Astrocyte of the cerebellum (primary cell): ENCODE measurements at regions not wholly inside any gene's neighbourhood (a gene's known extent, or its start where the extent isn't known, plus 50 kb on each side); places are given as distances from the start of the nearest gene placed in this dataset.

Source experiments
- DNase-seq: peaks from one replicate; pipeline ENCODE4 v3.0.0-alpha.2; 2011; ENCODE audit warnings: low read depth
- H3K4me3 ChIP-seq: 2 replicates; pipeline ENCODE4 v1.5.1; 2011; ENCODE audit warnings: mild to moderate bottlenecking, low read depth, low read length, moderate library complexity
- in situ Hi-C: cut with HindIII; loops from 2 replicates; pipeline ENCODE4 v1.10.0; 2017; ENCODE audit warnings: low sequenced_read_pairs
- TF ChIP-seq, protein P1 (sequence below): IDR thresholded peaks from 2 replicates; pipeline ENCODE4 v1.5.1; 2012; ENCODE audit warnings: low read length, low read depth, moderate library complexity, mild to moderate bottlenecking; ENCODE audit errors: missing control alignments

DNA sequence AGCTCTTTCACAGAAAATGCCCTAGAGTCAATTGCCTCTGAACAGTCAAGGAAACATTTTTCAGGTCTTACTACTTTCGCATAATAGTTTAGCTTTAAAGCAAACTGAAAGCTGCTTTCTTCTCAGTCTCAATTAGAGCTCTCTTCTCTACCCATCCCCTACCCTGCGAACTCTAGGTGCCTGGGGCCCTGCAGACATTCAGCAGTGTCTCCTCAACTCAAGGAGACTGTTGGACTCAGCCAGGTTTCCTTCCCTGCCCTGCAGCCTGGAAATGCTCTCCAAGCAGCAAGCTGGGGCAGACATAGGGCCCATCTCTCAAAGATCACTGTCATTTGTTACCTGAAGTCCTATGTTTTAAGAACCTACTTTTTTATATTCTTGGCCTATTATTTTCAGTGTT is 312.5 kb upstream of the PRICKLE1 start:
- in situ Hi-C loops, result no loop called here
- TF ChIP-seq, protein P1, sequence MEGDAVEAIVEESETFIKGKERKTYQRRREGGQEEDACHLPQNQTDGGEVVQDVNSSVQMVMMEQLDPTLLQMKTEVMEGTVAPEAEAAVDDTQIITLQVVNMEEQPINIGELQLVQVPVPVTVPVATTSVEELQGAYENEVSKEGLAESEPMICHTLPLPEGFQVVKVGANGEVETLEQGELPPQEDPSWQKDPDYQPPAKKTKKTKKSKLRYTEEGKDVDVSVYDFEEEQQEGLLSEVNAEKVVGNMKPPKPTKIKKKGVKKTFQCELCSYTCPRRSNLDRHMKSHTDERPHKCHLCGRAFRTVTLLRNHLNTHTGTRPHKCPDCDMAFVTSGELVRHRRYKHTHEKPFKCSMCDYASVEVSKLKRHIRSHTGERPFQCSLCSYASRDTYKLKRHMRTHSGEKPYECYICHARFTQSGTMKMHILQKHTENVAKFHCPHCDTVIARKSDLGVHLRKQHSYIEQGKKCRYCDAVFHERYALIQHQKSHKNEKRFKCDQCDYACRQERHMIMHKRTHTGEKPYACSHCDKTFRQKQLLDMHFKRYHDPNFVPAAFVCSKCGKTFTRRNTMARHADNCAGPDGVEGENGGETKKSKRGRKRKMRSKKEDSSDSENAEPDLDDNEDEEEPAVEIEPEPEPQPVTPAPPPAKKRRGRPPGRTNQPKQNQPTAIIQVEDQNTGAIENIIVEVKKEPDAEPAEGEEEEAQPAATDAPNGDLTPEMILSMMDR, result no peak
- no peak for DNase-seq
- H3K4me3 ChIP-seq, result no peak overlapping the region

DNA sequence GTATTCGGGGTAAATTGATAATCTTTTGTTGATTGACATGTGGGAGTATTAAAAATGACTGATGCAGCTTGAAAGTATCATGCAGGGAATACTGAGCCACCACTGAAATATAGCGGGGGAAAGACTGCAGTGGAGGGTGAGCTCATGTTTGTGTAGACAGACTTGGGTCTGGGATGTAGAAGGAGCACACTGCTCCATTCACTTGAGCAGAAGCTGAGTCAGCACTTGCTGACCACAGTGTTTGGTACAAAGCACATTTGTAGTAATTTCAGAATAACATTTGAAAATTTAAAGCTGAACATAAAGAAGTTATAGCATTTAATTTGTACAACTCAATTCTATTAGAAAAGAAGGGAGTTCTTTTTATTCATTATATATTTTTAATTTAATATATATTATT is 304.3 kb upstream of the PRICKLE1 start:
- no peak for DNase-seq
- TF ChIP-seq, protein P1, result no peak
- in situ Hi-C loops, result no loop called here

DNA sequence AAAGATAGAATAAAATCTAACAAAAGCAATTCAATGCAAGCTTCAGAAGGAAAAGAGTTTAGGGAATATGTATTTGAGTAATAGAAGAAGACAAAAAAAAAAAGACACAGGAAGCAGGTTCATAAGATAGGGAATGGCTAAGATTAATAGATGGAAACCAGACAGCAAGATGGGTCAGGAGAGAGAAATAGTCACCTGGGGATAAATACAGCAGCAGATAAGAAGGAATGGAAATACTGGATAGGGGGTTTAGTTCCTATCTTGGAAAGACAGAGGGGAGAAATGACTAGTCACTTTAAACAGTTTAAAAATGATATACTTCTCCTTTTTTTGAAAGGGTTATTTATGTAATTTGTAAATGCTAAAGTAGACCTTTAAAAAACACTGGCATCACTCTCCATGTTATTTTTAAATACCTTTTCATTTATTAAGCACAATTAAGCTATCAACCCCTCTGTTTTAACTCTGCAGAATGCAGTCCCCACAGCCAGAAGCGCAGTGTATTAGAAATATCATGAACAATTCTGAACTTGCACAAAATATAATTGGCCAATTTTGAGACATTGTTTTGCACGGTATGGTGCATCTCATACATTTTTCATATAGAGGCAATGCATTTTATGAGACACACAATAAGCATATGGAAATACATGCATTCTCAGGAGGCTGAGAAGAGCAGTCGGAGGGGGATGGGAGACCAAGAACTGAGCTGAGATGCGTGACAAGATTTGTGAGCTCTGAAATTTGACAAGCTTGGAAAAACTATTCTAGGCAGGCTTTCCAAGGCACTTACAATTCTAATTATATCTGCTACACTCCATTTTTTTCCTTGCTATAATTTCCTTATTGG is 303.4 kb upstream of the PRICKLE1 start:
- in situ Hi-C loops, result no loop called here
- no peak overlapping the region for H3K4me3 ChIP-seq
- DNase-seq, result no peak
- TF ChIP-seq, protein P1, result no peak

More for the DNA sequence above, 304.3 kb upstream of the PRICKLE1 start:
- no peak overlapping the region for H3K4me3 ChIP-seq

DNA sequence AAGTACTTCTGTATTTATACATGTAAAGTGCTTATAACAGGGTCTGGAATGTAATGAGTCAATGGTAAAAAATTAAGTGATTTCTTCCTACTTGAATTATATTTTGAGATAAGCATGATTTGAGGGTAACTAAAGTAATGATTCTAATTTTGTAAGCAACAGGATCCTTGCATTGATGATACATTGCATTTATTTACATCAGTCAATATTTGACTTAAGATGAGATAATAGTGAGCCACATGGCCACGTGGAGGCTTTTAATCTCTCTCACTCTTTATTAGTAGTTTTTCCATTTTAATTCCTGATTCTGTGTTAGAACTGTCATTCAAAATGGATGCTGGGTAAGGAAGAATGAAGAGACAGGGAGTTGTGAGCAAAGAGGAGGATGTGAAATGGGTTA is 298.1 kb upstream of the PRICKLE1 start:
- no peak overlapping the region for H3K4me3 ChIP-seq
- in situ Hi-C loops, result no loop called here
- no peak for DNase-seq
- TF ChIP-seq, protein P1, result no peak

DNA sequence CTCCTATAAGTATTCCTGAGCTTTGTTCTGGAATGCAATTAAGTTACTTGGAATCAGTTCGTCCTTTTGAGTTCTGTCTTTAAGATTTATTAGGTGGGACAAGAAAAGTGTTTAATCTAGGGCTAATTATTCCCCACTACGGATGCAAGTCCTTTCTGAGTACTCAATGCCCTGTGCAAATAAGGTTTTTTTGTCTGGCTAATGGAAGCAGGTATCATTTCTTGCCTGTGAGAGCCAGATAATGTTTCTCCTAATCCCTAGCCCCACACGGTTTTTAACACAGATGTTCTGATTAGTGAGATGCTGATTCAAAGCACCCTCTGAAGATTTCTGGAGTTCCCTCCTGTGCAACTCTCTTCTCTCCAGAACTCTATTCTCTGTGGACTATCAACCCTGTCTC is 296.6 kb upstream of the PRICKLE1 start:
- DNase-seq, result no peak
- in situ Hi-C loops, result no loop called here
- H3K4me3 ChIP-seq, result no peak overlapping the region
- TF ChIP-seq, protein P1, result no peak

DNA sequence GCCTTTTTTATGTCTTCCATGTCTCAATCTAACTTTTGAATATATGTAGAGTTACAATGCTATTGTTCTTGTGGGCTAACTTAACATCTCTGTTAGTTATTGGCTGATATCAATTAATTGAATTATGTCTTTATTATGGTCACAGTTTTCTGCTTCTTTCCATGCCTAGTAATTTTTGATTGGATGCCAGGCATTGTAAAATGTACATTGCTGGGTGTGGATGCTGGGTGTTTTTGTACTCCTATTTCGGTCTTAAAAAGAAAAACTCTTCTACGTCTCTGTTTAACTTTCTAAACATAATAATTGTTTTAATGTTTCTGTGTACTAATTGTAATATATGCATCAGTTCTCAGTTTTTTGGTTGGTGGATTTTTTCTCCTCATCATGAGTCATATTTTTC is 296.1 kb upstream of the PRICKLE1 start:
- in situ Hi-C loops, result no loop called here

More for the DNA sequence above, 296.1 kb upstream of the PRICKLE1 start:
- H3K4me3 ChIP-seq, result no peak overlapping the region
- DNase-seq, result no peak
- TF ChIP-seq, protein P1, result no peak
